ENCODE measurements at regions not wholly inside any gene's neighbourhood (a gene's known extent, or its start where the extent isn't known, plus 50 kb on each side); places are given as distances from the start of the nearest gene placed in this dataset.

DNA sequence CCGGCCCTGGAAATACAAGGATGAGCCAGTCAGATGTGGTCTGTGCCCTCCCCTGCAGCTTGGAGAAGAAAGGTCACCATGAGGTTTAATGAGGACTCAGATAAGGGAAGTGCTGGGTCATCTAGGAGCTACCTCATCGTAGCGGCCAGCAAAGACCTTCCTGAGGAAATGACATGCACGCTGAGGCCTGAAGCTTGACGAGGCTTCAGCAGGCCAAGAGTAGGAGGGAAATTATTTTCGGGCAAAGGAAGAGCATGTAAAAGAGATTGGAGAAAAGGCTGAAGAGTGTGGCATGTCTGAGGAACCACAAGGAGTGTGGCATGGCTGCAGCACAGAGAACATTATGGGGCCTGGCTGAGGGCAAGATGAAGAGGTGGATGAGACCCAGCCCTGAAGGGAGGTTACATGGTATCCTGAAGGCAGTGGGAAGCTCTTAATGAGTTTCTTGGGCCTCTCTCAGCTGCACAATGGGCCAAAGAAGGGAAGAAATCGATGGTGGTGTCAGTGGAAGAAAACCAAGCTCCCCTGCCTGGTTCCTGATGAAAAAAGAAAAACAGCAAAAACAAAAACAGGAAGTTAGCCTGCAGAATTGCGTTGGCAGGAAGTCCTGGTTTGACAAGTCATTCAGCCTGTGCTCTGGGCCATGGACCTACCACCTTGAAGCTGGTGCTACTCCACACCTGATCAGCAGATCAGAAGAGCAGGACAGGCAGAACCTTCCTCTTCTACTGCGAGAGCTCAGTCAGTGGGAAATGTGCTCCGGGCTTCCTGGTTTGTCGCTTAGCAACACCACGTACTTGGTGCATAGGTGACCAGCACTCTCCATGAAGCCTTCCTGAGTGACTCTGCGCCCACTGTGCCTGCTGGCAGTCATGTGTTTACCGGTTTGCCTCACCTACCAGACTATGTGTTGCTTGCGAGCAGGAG lies 134.5 kb upstream of the KLF3 start (continued):
- TF ChIP-seq RBFOX2 (IDR thresholded peaks at IDR 0.05; ENCODE audit: low read depth, low read length), result peak; percentile 57
- TF ChIP-seq JUND (IDR thresholded peaks at IDR 0.05; ENCODE audit: borderline replicate concordance, low read depth, low read length), result peak; percentile 87
- TF ChIP-seq JUND (tag; IDR thresholded peaks at IDR 0.05; ENCODE audit: borderline replicate concordance, low read depth, low read length), result peak; percentile 91; the same call in 2 of the 3 replicates
- TF ChIP-seq SMARCC2 (IDR thresholded peaks at IDR 0.05; ENCODE audit: low read depth), result peak; percentile 86
- TF ChIP-seq RFX5 (IDR thresholded peaks at IDR 0.05; ENCODE audit: low read depth, low read length), result no peak
- no peak for TF ChIP-seq POLR2AphosphoS2 (IDR thresholded peaks at IDR 0.05; ENCODE audit: low read length)
- TF ChIP-seq NCOA2 (IDR thresholded peaks at IDR 0.05; ENCODE audit: partially characterized antibody in 2 of 2), result peak in 1 of 2 experiments; percentile 10
- no peak for TF ChIP-seq ZNF561 (CRISPR knock-in tag; conservative IDR thresholded peaks at IDR 0.05)
- peak; percentile 40; the same call in 1 of the 2 replicates for TF ChIP-seq TCF7 (IDR thresholded peaks at IDR 0.05; ENCODE audit: borderline replicate concordance)
- no peak for TF ChIP-seq ZNF184 (CRISPR knock-in tag; IDR thresholded peaks at IDR 0.05)
- TF ChIP-seq ASH1L (IDR thresholded peaks at IDR 0.05; ENCODE audit: borderline replicate concordance, low read depth, partially characterized antibody), result no peak
- TF ChIP-seq ZNF133 (CRISPR knock-in tag; IDR thresholded peaks at IDR 0.05), result no peak
- TF ChIP-seq, protein P1, sequence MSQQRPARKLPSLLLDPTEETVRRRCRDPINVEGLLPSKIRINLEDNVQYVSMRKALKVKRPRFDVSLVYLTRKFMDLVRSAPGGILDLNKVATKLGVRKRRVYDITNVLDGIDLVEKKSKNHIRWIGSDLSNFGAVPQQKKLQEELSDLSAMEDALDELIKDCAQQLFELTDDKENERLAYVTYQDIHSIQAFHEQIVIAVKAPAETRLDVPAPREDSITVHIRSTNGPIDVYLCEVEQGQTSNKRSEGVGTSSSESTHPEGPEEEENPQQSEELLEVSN (IDR thresholded peaks at IDR 0.05; ENCODE audit: borderline replicate concordance in 1 of 2, extremely low read depth in 1 of 2, insufficient read depth in 1 of 2, insufficient read length in 1 of 2, low read depth in 1 of 2, low read length in 1 of 2, poor library complexity in 1 of 2, severe bottlenecking in 1 of 2), result peak; percentile 93 to 94
- TF ChIP-seq ELK1 (CRISPR knock-in tag; IDR thresholded peaks at IDR 0.05), result no peak
- peak; percentile 71 for TF ChIP-seq POLR2A (conservative IDR thresholded peaks at IDR 0.05)
- TF ChIP-seq ETV6 (IDR thresholded peaks at IDR 0.05; ENCODE audit: borderline replicate concordance in 1 of 2, low read depth in 2 of 2, low read length in 1 of 2), result peak; percentile 61 to 74; a peak in 3 of 4 replicates
- no peak for TF ChIP-seq ETV6 (CRISPR knock-in tag; IDR thresholded peaks at IDR 0.05; ENCODE audit: borderline replicate concordance)
- TF ChIP-seq HDGF (IDR thresholded peaks at IDR 0.05), result no peak; the same call in none of the 2 replicates
- no peak for TF ChIP-seq SAFB (IDR thresholded peaks at IDR 0.05; ENCODE audit: borderline replicate concordance, low read depth, low read length)
- no peak for TF ChIP-seq SMAD2 (IDR thresholded peaks at IDR 0.05; ENCODE audit: low read depth, low read length)
- TF ChIP-seq, protein P2, sequence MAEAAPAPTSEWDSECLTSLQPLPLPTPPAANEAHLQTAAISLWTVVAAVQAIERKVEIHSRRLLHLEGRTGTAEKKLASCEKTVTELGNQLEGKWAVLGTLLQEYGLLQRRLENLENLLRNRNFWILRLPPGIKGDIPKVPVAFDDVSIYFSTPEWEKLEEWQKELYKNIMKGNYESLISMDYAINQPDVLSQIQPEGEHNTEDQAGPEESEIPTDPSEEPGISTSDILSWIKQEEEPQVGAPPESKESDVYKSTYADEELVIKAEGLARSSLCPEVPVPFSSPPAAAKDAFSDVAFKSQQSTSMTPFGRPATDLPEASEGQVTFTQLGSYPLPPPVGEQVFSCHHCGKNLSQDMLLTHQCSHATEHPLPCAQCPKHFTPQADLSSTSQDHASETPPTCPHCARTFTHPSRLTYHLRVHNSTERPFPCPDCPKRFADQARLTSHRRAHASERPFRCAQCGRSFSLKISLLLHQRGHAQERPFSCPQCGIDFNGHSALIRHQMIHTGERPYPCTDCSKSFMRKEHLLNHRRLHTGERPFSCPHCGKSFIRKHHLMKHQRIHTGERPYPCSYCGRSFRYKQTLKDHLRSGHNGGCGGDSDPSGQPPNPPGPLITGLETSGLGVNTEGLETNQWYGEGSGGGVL (CRISPR knock-in tag; IDR thresholded peaks at IDR 0.05), result no peak
- TF ChIP-seq EWSR1 (IDR thresholded peaks at IDR 0.05; ENCODE audit: borderline replicate concordance, low read depth, partially characterized antibody), result no peak
- TF ChIP-seq STAT5B (CRISPR knock-in tag; IDR thresholded peaks at IDR 0.05), result no peak
- TF ChIP-seq ZFX (CRISPR knock-in tag; IDR thresholded peaks at IDR 0.05), result peak; percentile 99
- peak; percentile 81 for TF ChIP-seq SMAD4 (CRISPR knock-in tag; conservative IDR thresholded peaks at IDR 0.05)
- peak; percentile 91 for TF ChIP-seq EP300 (IDR thresholded peaks at IDR 0.05; ENCODE audit: low read length)

Data from K562 (cell line).